ENCODE measurements at regions not wholly inside any gene's neighbourhood (a gene's known extent, or its start where the extent isn't known, plus 50 kb on each side); places are given as distances from the start of the nearest gene placed in this dataset.

DNA sequence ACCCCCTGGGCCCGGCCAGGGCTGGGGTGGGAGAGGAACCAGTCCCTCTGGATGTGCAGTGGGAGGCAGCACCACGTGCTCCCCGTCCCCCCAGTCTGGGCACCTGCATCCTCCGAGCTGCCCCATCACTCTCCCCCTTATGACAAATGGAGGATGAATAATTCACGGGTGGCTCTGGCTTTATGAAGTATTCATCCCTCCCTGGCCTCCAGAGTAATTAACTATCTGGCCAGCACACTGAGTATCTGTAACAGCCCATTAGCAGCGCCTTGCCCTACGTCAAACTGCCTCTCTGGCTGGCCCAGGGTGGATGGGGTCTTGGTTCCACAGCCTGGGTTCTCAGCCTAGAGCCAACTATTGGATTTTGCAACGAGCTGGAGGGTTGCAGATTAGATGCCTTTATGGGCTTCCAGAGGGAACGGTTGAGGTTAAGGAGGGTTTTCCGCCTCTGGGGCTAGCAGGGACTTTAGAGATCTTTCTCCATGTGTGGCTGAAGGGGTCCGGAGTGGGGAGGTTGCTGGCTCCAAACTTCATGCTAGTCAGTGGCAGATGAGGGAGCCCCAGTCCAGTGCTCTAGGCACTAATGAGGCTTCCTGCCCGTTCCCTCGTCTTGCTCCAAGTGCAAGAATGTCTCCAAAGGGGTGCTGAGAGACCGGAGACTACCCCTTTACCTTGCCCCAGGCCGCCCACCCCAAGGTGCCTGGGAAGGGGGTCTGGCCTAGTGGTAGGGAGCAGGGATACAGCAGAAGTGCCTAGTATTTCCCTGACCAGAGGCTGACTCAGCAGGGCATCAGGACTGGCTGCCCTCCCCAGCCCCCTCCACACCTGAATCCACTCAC is 53.5 kb upstream of the MLN start:
- intact Hi-C loops (cut with DNase I): no loop called here
- no peak for DNase-seq (ENCODE audit: low spot score)

DNA sequence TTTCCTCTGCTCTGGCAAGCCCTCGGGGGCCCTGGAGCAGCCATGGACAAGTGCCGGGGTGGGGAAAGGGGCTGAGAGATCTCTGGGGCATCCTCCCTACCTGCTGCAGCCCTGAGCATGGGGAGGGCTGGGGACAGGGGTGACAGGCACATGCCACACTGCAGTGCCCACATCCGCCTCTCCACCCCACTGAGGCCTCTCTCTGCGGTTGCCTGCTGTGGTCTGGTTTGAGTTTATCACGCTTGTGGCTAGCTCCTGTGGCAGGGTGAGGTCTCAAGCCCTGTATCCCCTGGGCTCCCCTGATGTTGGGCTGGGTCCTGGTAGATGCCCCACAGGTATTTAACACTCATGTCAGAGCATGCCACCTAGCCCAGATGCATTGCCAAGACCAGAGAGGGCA is 52.9 kb upstream of the MLN start:
- DNase-seq (ENCODE audit: low spot score): no peak
- intact Hi-C loops (cut with DNase I): no loop called here

DNA sequence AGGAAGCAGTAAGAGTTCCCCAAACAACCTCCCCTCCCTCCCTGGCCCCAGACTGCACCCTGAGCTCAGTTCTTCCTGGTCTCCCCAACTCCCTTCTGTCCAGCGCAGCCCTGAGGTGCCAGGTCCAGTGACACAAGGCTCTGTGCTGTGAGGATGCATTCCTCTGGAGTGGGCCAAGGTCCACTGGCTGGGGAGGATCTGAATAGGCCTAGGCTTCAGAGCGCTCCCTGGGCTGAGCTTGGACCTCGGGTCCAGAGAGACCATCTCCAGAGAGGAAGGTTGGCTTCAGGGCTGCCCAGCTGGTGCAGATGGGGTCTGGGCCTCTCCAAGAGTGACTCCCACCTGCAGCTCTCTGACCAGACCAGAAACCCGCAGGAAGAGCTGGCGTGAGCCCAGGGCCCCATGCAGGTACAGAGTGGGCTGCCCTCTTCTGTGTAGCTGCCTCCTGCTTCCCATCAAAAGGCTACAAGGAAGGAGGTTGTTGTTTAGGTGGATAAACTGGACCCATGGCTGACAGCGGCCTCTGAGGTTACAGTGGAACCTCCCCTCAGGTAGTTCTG is 52.3 kb upstream of the MLN start:
- DNase-seq (ENCODE audit: low spot score): no peak
- intact Hi-C loops (cut with DNase I): no loop called here

DNA sequence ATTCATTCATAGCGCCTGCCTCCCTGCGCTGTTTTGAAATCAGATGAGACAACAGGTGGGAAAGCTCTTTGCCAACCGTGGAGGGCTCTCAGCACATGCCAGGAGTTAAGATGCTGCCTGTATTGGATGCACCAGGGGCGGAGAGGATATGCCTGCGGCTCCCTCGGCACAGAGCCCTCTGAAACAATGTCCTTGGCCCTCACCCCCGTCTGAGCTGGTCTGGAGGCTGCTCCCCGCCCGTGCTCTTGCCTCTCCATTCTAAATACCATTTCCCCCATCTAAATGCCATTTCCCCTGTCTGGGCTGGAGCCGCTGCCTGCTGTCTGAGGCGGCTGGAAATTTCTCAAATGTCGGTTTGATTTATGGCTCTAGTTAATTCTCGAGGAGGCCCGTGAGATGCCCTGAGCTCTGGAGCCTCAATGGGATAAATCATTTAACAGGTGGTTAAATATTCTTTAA is 50.8 kb upstream of the MLN start:
- DNase-seq (ENCODE audit: low spot score): no peak
- intact Hi-C loops (cut with DNase I): no loop called here

DNA sequence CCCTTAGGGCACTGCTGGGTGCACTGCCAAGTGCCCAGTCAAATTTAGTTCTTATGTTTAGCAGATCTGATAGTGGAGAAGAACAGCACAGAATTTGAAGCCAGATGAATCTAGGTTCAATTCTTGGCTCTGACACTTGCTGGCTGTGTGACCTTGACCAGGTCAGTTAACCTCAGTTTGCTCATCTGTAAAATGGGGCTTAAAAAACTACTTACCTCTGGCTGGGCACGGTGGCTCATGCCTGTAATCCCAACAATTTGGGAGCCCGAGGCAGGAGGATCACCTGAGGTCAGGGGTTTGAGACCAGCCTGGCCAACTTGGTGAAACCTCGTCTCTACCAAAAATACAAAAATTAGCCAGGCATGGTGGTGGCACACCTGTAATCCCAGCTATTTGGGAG is 49.9 kb upstream of the MLN start:
- no peak for DNase-seq (ENCODE audit: low spot score)
- intact Hi-C loops (cut with DNase I): no loop called here

Small RNA genes in the stretch of these regions (microRNA-seq; reads per million reads assigned to microRNA genes)
- 0 reads per million in 2 donors for gene MIR7159 (ENCODE audit: borderline microRNAs expressed in 2 of 2)

All from posterior vena cava (tissue), 2 donors.